ENCODE measurements at regions not wholly inside any gene's neighbourhood (a gene's known extent, or its start where the extent isn't known, plus 50 kb on each side); places are given as distances from the start of the nearest gene placed in this dataset.

GRCh38 chr7:119572541-119572940 lies 700.4 kb upstream of the KCND2 start:
- Histone ChIP-seq H2AK9ac (replicated peaks; ENCODE audit: low read depth, low read length, poor library complexity) (no peak overlapping the region), H3K27me3 (ENCODE audit: control insufficient read depth, insufficient read depth, low read length) (no peaks in the 10 kb centered on the region), H2AK5ac (ENCODE audit: low read depth, low read length) (no peak overlapping the region), H3K4me3 (ENCODE audit: insufficient read depth, low read depth, low read length) (no peak overlapping the region), H2BK120ac (ENCODE audit: low read depth, low read length) (no peak overlapping the region), H3K27ac (ENCODE audit: insufficient read depth, low read length) (no peak overlapping the region), H3K23ac (ENCODE audit: low read depth, low read length) (no peak overlapping the region), H3K4ac (ENCODE audit: low read depth, low read length) (no peak overlapping the region), H3K14ac (replicated peaks; ENCODE audit: low read depth, low read length) (no peak overlapping the region), H3K9me1 (ENCODE audit: insufficient read depth, low read length) (no peaks in the 10 kb centered on the region), H3K4me1 (ENCODE audit: control insufficient read depth, insufficient read depth, low read length) (no peaks in the 10 kb centered on the region), H2BK20ac (ENCODE audit: low read depth, low read length) (no peak overlapping the region), H3K4me2 (ENCODE audit: low read depth, low read length) (no peak overlapping the region), H3K18ac (ENCODE audit: low read depth, low read length) (no peak overlapping the region), H3K56ac (ENCODE audit: extremely low read depth, insufficient read depth, low read length) (no peak overlapping the region), H4K20me1 (ENCODE audit: insufficient read depth, low read length) (no peaks in the 10 kb centered on the region), H4K91ac (ENCODE audit: insufficient read depth, low read depth, low read length) (no peak overlapping the region), H3K36me3 (ENCODE audit: control insufficient read depth, insufficient read depth, low read length) (no peaks in the 10 kb centered on the region), H3K9ac (ENCODE audit: low read depth, low read length) (no peak overlapping the region), H4K8ac (ENCODE audit: low read depth in 2 of 2, low read length in 2 of 2) (no peak overlapping the region), H2AFZ (replicated peaks; ENCODE audit: low read length, poor library complexity) (no peak overlapping the region), H3K9me3 (ENCODE audit: control insufficient read depth, insufficient read depth, low read length) (peaks cover 13% of the 10 kb centered on the region), H2BK5ac (ENCODE audit: low read depth, low read length, poor library complexity, severe bottlenecking) (no peak overlapping the region), H3K79me1 (ENCODE audit: low read depth in 1 of 2, low read length in 2 of 2) (no peaks in the 10 kb centered on the region), H2BK15ac (ENCODE audit: low read depth, low read length) (no peak overlapping the region), H4K5ac (ENCODE audit: low read depth, low read length) (no peak overlapping the region)
- WGBS, 2 experiments (ENCODE audit: extremely low coverage in 2 of 2, insufficient read length in 1 of 2), result no CpG with 5 or more reads among the region's 5 CpGs
- DNase-seq (no peak), ATAC-seq (ENCODE audit: low read depth) (no peak)
- dilution Hi-C loops (cut with HindIII; ENCODE audit: low sequenced_read_pairs, unreplicated experiment) (no loop called here), in situ Hi-C loops (cut with MboI; ENCODE audit: low sequenced_read_pairs) (no loop called here), intact Hi-C loops (cut with micrococcal nuclease) (no loop called here)
- ChIA-PET POLR2A (ENCODE audit: unreplicated experiment) (no interaction called here), CTCF (no interaction called here)
- no TSS peak for BruUV-seq (replicated peaks)
- TF ChIP-seq MAFK (IDR thresholded peaks at IDR 0.05; ENCODE audit: low read depth, low read length), result no peak
- no peak for TF ChIP-seq RFX5 (IDR thresholded peaks at IDR 0.05; ENCODE audit: low read depth, low read length)
- TF ChIP-seq RCOR1 (IDR thresholded peaks at IDR 0.05; ENCODE audit: insufficient replicate concordance, low read length), result no peak

Data from IMR-90 (cell line).